Heart right ventricle (tissue), 16 donors: ENCODE measurements at regions not wholly inside any gene's neighbourhood (a gene's known extent, or its start where the extent isn't known, plus 50 kb on each side); places are given as distances from the start of the nearest gene placed in this dataset.

Source experiments
- ATAC-seq, 8 donors: fragments of 200-7000 bp; cut with Tn5 transposase; one replicate each; pipeline ENCODE4 v1.9.1; 2020; ENCODE audit warnings: mild to moderate bottlenecking in 8 of 8, moderate library complexity in 8 of 8, moderate number of reproducible peaks in 1 of 8
- DNase-seq, 2 donors: peaks; one replicate each; pipeline ENCODE4 v3.0.0-alpha.2; 2020
- H3K27ac ChIP-seq, 10 donors: fragments of 200-600 bp; sonication (generic) in 2 of 10; one replicate each; pipeline versions ENCODE4 v1.5.0 to v1.8.0; 2020 to 2022; ENCODE audit warnings: mild to moderate bottlenecking in 3 of 10
- H3K27me3 ChIP-seq, 7 donors: fragments of 200-600 bp; one replicate each; pipeline ENCODE4 v1.8.0; 2021 to 2022; ENCODE audit warnings: mild to moderate bottlenecking in 2 of 7
- H3K36me3 ChIP-seq, 9 donors: fragments of 200-600 bp; sonication (generic) in 1 of 9; one replicate each; pipeline versions ENCODE4 v1.5.0 to v1.8.0; 2020 to 2022; ENCODE audit warnings: mild to moderate bottlenecking in 2 of 9
- H3K4me1 ChIP-seq, 9 donors: fragments of 200-600 bp; sonication (generic) in 1 of 9; one replicate each; pipeline versions ENCODE4 v1.5.0 to v1.8.0; 2020 to 2022; ENCODE audit warnings: mild to moderate bottlenecking in 4 of 9
- H3K4me3 ChIP-seq, 10 donors: fragments of 200-600 bp; sonication (generic) in 2 of 10; one replicate each; pipeline versions ENCODE4 v1.5.0 to v1.8.0; 2020 to 2022; ENCODE audit warnings: mild to moderate bottlenecking in 7 of 10, moderate library complexity in 2 of 10
- H3K9me3 ChIP-seq, 11 donors: fragments of 200-600 bp in 10 of 11; sonication (generic) in 2 of 11; one replicate each; pipeline versions ENCODE4 v1.5.0 to v1.8.0; 2013 to 2022; ENCODE audit warnings: mild to moderate bottlenecking in 2 of 11, control low read depth in 1 of 11, moderate library complexity in 1 of 11
- WGBS, 2 donors: extraction: QIAGEN DNeasy Blood & Tissue Kit; methylation state at CpG; one replicate each; pipeline ENCODE4 v1.1.7; 2013; ENCODE audit warnings: inconsistent platforms in 1 of 2; 5-methylcytosine and 5-hydroxymethylcytosine counted together
- intact Hi-C, 10 donors: fragments of 100-400 bp; cut with DNase I; formaldehyde crosslinking; loops; one replicate each; pipeline versions ENCODE4 v1.11.1 to v1.14.2; 2022
- TF ChIP-seq, protein P1 (sequence below), 9 donors: fragments of 200-600 bp; sonication (generic) in 2 of 9; IDR thresholded peaks; one replicate each; pipeline versions ENCODE4 v1.5.0 to v1.8.0; 2021 to 2022; ENCODE audit warnings: antibody characterized with exemption in 9 of 9, mild to moderate bottlenecking in 5 of 9, moderate library complexity in 1 of 9
- donor health status: Arrhythmogenic right ventricular cardiomyopathy.
- donor health status: ischemic (EF 13 %, LVEDD 7.1; RV severe dilation, severe dysfunction).
- donor health status: healthy with polysubstance abuse.
- donor health status: DM: no; HTN: yes; CAD: no.
- donor health status: DM: no; HTN: no; CAD: no.
- donor health status: ischemic (EF 25% LVEDD 6.9; RV normal size, moderate dysfunction).
- donor health status: ischemic (EF 25% LVEDD 5.7; RV mildly dilated, moderate dysfunction).
- donor health status: healthy.
- donor health status: DM: yes; HTN: yes; CAD: no.
- donor health status: Ischemic cardiomyopathy.
- donor health status: ischemic (EF 35%, LVEDD 5.7; RV mildly dilated, moderate dysfunction).
- donor health status: nonischemic (EF 11% LVEDD 7.7; RV severe dilation, severe dysfunction).
- donor health status: DM: yes; HTN: yes; CAD: no.
- donor health status: PGD.
- donor health status: ischemic (EF 29% LVEDD 5.4; RV normal size, mild dysfunction).
- donor health status: nonischemic (EF 23%, LVEDD 6.1; RV moderate dilation, normal function).

DNA sequence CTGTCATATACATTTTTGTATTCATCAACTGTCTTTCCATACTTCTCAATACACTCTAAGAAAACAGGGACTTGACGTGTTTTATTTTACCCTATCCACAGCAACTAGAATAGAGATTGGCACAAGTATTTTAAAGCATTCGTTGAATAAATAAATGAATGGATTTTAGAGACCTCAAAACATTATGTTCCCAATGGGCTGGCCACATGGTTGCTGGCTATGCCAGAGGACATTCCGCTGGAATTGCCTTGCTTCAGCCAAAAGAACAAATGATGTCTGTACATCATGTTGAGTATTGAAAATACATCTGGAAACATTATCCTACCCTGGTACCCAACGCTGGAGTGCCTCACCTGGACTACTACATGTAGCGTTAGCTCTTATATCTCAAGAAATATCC is 132.8 kb upstream of the RAP1B start:
- H3K9me3 ChIP-seq = peaks cover 0 to 3% (median 0%) of the 10 kb centered on the region in 11 donors
- no peak overlapping the region for H3K4me3 ChIP-seq
- no peak overlapping the region for H3K27ac ChIP-seq
- no peaks in the 10 kb centered on the region for H3K36me3 ChIP-seq
- no peaks in the 10 kb centered on the region for H3K27me3 ChIP-seq
- WGBS, 2 donors = 95 to 96% methylated on average over 5 of the region's 5 CpGs
- TF ChIP-seq, protein P1, sequence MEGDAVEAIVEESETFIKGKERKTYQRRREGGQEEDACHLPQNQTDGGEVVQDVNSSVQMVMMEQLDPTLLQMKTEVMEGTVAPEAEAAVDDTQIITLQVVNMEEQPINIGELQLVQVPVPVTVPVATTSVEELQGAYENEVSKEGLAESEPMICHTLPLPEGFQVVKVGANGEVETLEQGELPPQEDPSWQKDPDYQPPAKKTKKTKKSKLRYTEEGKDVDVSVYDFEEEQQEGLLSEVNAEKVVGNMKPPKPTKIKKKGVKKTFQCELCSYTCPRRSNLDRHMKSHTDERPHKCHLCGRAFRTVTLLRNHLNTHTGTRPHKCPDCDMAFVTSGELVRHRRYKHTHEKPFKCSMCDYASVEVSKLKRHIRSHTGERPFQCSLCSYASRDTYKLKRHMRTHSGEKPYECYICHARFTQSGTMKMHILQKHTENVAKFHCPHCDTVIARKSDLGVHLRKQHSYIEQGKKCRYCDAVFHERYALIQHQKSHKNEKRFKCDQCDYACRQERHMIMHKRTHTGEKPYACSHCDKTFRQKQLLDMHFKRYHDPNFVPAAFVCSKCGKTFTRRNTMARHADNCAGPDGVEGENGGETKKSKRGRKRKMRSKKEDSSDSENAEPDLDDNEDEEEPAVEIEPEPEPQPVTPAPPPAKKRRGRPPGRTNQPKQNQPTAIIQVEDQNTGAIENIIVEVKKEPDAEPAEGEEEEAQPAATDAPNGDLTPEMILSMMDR (IDR thresholded peaks at IDR 0.05) = no peak
- H3K4me1 ChIP-seq = peaks cover 0 to 22% (median 0%) of the 10 kb centered on the region in 9 donors
- intact Hi-C loops = no loop called here
- no peak for DNase-seq
- ATAC-seq = no peak

DNA sequence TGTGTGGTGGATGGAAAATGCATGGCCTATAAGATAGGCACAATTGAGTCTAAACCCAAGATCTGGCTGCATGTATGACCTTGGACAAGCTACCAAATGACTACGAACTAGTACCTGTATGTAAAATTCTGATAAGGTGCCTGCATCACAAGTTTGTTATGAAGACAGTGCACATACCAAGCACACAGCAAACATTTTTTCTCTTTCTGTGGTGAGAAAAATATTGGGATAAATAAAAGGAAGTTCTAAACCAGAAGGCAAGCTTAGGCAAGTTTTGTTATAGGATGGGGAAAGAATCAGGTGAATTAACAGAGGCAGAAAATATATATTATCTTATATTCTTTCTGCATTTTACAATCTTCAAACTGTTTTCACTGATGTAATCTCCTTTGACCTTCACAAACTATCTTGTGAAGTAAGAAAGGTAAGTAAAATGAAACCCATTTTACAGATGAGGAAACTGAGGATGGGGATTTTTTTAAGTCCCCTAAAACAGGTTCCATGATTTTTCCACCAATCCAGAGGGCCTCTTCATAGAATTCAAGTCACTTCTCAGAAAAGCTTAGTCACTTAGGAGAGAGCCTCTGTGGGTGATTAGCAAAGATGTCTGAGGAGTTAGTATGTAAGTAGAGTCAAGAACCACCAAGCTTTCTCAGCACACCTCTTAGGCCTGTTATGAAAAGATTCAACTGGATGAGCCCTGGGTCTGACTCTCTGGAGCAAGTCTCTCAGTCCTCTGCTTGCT is 132.0 kb upstream of the RAP1B start:
- 95 to 98% methylated on average over 1 of the region's 1 CpG for WGBS, 2 donors
- no peaks in the 10 kb centered on the region for H3K27me3 ChIP-seq
- intact Hi-C loops = no loop called here
- H3K36me3 ChIP-seq = no peaks in the 10 kb centered on the region
- H3K9me3 ChIP-seq = peaks cover 0 to 3% (median 0%) of the 10 kb centered on the region in 11 donors
- DNase-seq (no peak), ATAC-seq (no peak)
- H3K4me3 ChIP-seq = no peak overlapping the region
- H3K4me1 ChIP-seq = peaks cover 0 to 30% (median 0%) of the 10 kb centered on the region in 9 donors
- H3K27ac ChIP-seq = no peak overlapping the region
- TF ChIP-seq, protein P1 (IDR thresholded peaks at IDR 0.05) = no peak

DNA sequence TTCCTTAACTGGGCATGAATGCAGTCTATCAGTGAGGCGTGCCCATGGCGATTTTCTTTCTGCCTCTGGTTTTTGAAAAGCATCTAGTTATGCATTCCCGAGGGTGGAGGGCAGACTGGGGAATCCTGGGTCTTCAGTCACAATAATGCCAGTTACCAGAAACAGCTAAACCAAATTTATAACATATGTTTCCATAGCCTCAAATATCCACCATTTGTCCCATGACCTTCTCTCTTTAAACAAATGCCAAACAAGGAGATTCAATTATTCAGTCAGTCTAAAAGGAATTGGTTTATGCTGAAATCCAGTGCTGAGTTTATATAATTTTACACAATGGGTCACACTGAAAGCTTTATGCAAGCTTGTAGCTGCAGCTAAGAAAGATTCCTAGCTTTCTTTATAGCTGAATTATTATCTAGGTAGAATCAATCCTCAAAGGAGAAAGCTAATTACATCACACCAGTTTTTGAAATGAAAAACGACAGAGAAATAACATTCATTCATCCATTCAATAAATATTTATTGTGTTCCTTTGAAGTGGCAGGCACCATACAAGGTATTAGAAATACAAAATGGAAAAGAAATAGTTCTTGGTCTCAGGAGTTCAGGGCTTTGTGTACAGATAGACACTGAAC is 131.3 kb upstream of the RAP1B start:
- Histone ChIP-seq H3K9me3 (peaks cover 0 to 3% (median 0%) of the 10 kb centered on the region in 11 donors), H3K27ac (no peak overlapping the region), H3K4me1 (peaks cover 0 to 33% (median 0%) of the 10 kb centered on the region in 9 donors), H3K27me3 (no peaks in the 10 kb centered on the region), H3K36me3 (no peaks in the 10 kb centered on the region), H3K4me3 (no peak overlapping the region)
- TF ChIP-seq, protein P1 (IDR thresholded peaks at IDR 0.05) = no peak
- 70 to 71% methylated on average over 4 of the region's 4 CpGs for WGBS, 2 donors
- no peak for ATAC-seq
- intact Hi-C loops = no loop called here
- DNase-seq = no peak

DNA sequence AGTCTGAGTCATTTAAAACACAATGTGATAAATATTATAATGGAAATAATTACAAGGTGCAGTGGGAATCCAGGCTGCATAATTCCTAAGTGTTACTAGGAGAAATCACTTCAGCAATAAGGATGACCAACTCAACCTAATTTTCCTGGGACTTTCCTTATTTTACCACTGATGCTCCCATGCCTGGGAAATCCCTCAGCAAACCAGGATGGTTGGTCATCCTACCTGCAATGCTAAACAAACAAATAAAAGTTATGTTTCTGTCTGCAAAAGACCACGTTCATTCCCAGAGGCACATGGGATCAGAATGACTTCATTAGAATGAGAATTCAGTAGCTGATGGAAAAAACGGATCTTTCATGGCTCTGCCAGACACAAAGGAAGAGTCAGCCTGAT is 130.8 kb upstream of the RAP1B start:
- no peak overlapping the region for H3K27ac ChIP-seq
- TF ChIP-seq, protein P1 (IDR thresholded peaks at IDR 0.05) = no peak

More for the DNA sequence above, 130.8 kb upstream of the RAP1B start:
- no peak overlapping the region for H3K4me3 ChIP-seq
- DNase-seq (no peak), ATAC-seq (no peak)
- WGBS, 2 donors = 75 to 81% methylated on average over 2 of the region's 2 CpGs
- H3K36me3 ChIP-seq = no peaks in the 10 kb centered on the region
- intact Hi-C loops = no loop called here
- peaks cover 0 to 3% (median 0%) of the 10 kb centered on the region in 11 donors for H3K9me3 ChIP-seq
- H3K4me1 ChIP-seq = peaks cover 0 to 33% (median 0%) of the 10 kb centered on the region in 9 donors
- no peaks in the 10 kb centered on the region for H3K27me3 ChIP-seq
